HCT116 (cell line): ENCODE measurements at regions not wholly inside any gene's neighbourhood (a gene's known extent, or its start where the extent isn't known, plus 50 kb on each side); places are given as distances from the start of the nearest gene placed in this dataset.
A peak's percentile ranks its signal among the peaks of the same experiment; 100 is the strongest.

Experiments used
- ATAC-seq: fragments of 200-7000 bp; cut with Tn5 transposase; 2 replicates; pipeline ENCODE4 v1.9.1; 2020; ENCODE audit warnings: mild to moderate bottlenecking, moderate library complexity
- BruUV-seq: library from RNA; stranded (reverse); fragments of 400-500 nt; replicated peaks from 2 replicates; lab custom pipeline; 2021; lab: Mats Ljungman, UMichigan
- CTCF ChIA-PET: fragments of 300-600 bp; sonication (Branson Sonifier 250); formaldehyde crosslinking; loops from one replicate; lab custom pipeline; 2021; ENCODE audit warnings: antibody characterized with exemption; lab: Charles Lee
- POLR2A ChIA-PET: fragments of 300-600, 350-600 bp; sonication (Branson Sonifier 250); formaldehyde crosslinking; loops from one replicate; lab custom pipeline; 2021; ENCODE audit warnings: antibody characterized with exemption; lab: Charles Lee
- RAD21 ChIA-PET, 2 experiments: fragments of 300-600 bp; sonication (Branson Sonifier 250); formaldehyde crosslinking; loops; one replicate each; lab custom pipeline; 2023; ENCODE audit warnings: low total read pairs in 2 of 2; ENCODE audit not compliant: uncharacterized antibody in 2 of 2, unreplicated experiment in 2 of 2, low non-redundant PET in 1 of 2; lab: Charles Lee
- DNase-seq: peaks from one replicate; pipeline ENCODE4 v3.0.0-alpha.2; 2010; ENCODE audit warnings: low read depth, low spot score
- H2AFZ ChIP-seq: fragments of 200-600 bp; shearing (Covaris generic), sonication (generic); 2 replicates; pipeline ENCODE4 v1.6.1; 2017; ENCODE audit warnings: low read depth, mixed run types, mixed read lengths, antibody characterized with exemption, low read length; ENCODE audit not compliant: poor library complexity, severe bottlenecking
- H3K27ac ChIP-seq: 2 replicates; pipeline ENCODE4 v1.5.1; 2012; ENCODE audit warnings: low read depth, low read length
- H3K27me3 ChIP-seq: fragments of 200-600 bp; sonication (generic); 2 replicates; pipeline ENCODE4 v1.6.1; 2016; ENCODE audit warnings: mixed run types, low read length, mixed read lengths; ENCODE audit not compliant: insufficient read depth
- H3K36me3 ChIP-seq, 2 experiments: fragments of 200-500 bp in 1 of 2; fragments of 200-600 bp in 1 of 2; sonication (Bioruptor generic) in 1 of 2; sonication (generic) in 1 of 2; 2 replicates each; pipeline versions ENCODE4 v1.5.1 to v1.6.1; 2014 to 2016; ENCODE audit warnings: low read length in 2 of 2, inconsistent platforms in 1 of 2, mixed read lengths in 1 of 2, mixed run types in 1 of 2; ENCODE audit not compliant: insufficient read depth in 2 of 2, control insufficient read depth in 1 of 2
- H3K4me1 ChIP-seq, 2 experiments: fragments of 200-600 bp in 1 of 2; sonication (generic) in 1 of 2; 2 replicates each; pipeline versions ENCODE4 v1.5.1 to v1.6.1; 2012 to 2017; ENCODE audit warnings: low read length in 2 of 2, inconsistent platforms in 1 of 2, mild to moderate bottlenecking in 1 of 2, mixed read lengths in 1 of 2, mixed run types in 1 of 2, moderate library complexity in 1 of 2; ENCODE audit not compliant: insufficient read depth in 2 of 2, control insufficient read depth in 1 of 2
- H3K4me2 ChIP-seq: fragments of 200-600 bp; sonication (generic); 2 replicates; pipeline ENCODE4 v1.6.1; 2017; ENCODE audit warnings: mixed run types, low read length, mixed read lengths
- H3K4me3 ChIP-seq, 2 experiments: fragments of 200-600 bp in 1 of 2; sonication (generic) in 1 of 2; replicated peaks in 1 of 2; 2 replicates each; pipeline ENCODE4 v1.5.1; 2011 to 2016; ENCODE audit warnings: low read length in 2 of 2, control low read depth in 1 of 2, low read depth in 1 of 2, mild to moderate bottlenecking in 1 of 2, mixed read lengths in 1 of 2, mixed run types in 1 of 2
- H3K79me2 ChIP-seq: fragments of 200-600 bp; sonication (generic); 2 replicates; pipeline ENCODE4 v1.6.1; 2017; ENCODE audit warnings: mild to moderate bottlenecking, mixed run types, low read length, moderate library complexity, mixed read lengths; ENCODE audit not compliant: insufficient read depth
- H3K9ac ChIP-seq: fragments of 200-600 bp; sonication (generic); 2 replicates; pipeline ENCODE4 v1.6.1; 2016; ENCODE audit warnings: low read length, mixed read lengths
- H3K9me2 ChIP-seq: fragments of 200-600 bp; sonication (generic), shearing (Covaris generic); 2 replicates; pipeline ENCODE4 v1.6.1; 2017; ENCODE audit warnings: mixed run types, mild to moderate bottlenecking, moderate library complexity; ENCODE audit not compliant: insufficient read depth
- H3K9me3 ChIP-seq, 2 experiments: fragments of 200-500 bp in 1 of 2; fragments of 200-600 bp in 1 of 2; sonication (Bioruptor generic) in 1 of 2; sonication (generic) in 1 of 2; 2 replicates each; pipeline ENCODE4 v1.6.1; 2014 to 2017; ENCODE audit warnings: low read length in 2 of 2, mixed read lengths in 2 of 2, inconsistent platforms in 1 of 2, low read depth in 1 of 2, mild to moderate bottlenecking in 1 of 2, mixed run types in 1 of 2, moderate library complexity in 1 of 2; ENCODE audit not compliant: control insufficient read depth in 1 of 2, insufficient read depth in 1 of 2
- H4K20me1 ChIP-seq: fragments of 200-600 bp; sonication (generic), shearing (Covaris generic); 2 replicates; pipeline ENCODE4 v1.6.1; 2017; ENCODE audit warnings: mixed run types, mild to moderate bottlenecking, moderate library complexity; ENCODE audit not compliant: insufficient read depth
- CEBPB ChIP-seq: IDR thresholded peaks from 2 replicates; pipeline ENCODE4 v1.6.1; 2012; ENCODE audit warnings: low read depth
- EGR1 ChIP-seq: IDR thresholded peaks from 2 replicates; pipeline ENCODE4 v1.6.1; 2012; ENCODE audit warnings: low read depth
- ELF1 ChIP-seq: IDR thresholded peaks from 2 replicates; pipeline ENCODE4 v1.6.1; 2012; ENCODE audit warnings: low read depth, borderline replicate concordance
- EZH2phosphoT487 ChIP-seq: fragments of 200-600 bp; IDR thresholded peaks from 2 replicates; pipeline ENCODE4 v1.6.1; 2018; ENCODE audit warnings: antibody characterized with exemption, borderline replicate concordance
- JUND ChIP-seq: IDR thresholded peaks from 2 replicates; pipeline ENCODE4 v1.6.1; 2012
- MAX ChIP-seq: IDR thresholded peaks from 2 replicates; pipeline ENCODE4 v1.6.1; 2012
- RAD21 ChIP-seq: IDR thresholded peaks from 2 replicates; pipeline ENCODE4 v1.6.1; 2012; ENCODE audit warnings: low read depth, mild to moderate bottlenecking
- REST ChIP-seq: IDR thresholded peaks from 2 replicates; pipeline ENCODE4 v1.6.1; 2012; ENCODE audit warnings: low read depth
- SIN3A ChIP-seq: IDR thresholded peaks from 2 replicates; pipeline ENCODE4 v1.6.1; 2012; ENCODE audit warnings: low read depth
- SP1 ChIP-seq: IDR thresholded peaks from 2 replicates; pipeline ENCODE4 v1.6.1; 2012; ENCODE audit warnings: low read depth
- SRF ChIP-seq: IDR thresholded peaks from 2 replicates; pipeline ENCODE4 v1.6.1; 2012; ENCODE audit warnings: low read depth
- TCF7L2 ChIP-seq: IDR thresholded peaks from 2 replicates; pipeline ENCODE4 v1.7.0; 2011; ENCODE audit warnings: borderline replicate concordance, inconsistent platforms; ENCODE audit not compliant: insufficient read depth, insufficient read length; ENCODE audit errors: extremely low read depth
- YY1 ChIP-seq: IDR thresholded peaks from 2 replicates; pipeline ENCODE4 v1.6.1; 2011; ENCODE audit warnings: low read length, low read depth, moderate library complexity, mild to moderate bottlenecking; ENCODE audit not compliant: insufficient replicate concordance; ENCODE audit errors: extremely low read depth
- ZFX ChIP-seq: fragments of 450-650 bp; IDR thresholded peaks from 2 replicates; pipeline ENCODE4 v1.6.1; 2017
- ZNF274 ChIP-seq: fragments of 200-500 bp; sonication (Bioruptor generic); IDR thresholded peaks from 2 replicates; pipeline ENCODE4 v1.6.1; 2014; ENCODE audit warnings: mild to moderate bottlenecking, low read depth, low read length, inconsistent platforms
- intact Hi-C: fragments of 100-400 bp; cut with micrococcal nuclease; formaldehyde crosslinking; loops from 2 replicates; pipeline ENCODE4 v1.10.0; 2022

DNA sequence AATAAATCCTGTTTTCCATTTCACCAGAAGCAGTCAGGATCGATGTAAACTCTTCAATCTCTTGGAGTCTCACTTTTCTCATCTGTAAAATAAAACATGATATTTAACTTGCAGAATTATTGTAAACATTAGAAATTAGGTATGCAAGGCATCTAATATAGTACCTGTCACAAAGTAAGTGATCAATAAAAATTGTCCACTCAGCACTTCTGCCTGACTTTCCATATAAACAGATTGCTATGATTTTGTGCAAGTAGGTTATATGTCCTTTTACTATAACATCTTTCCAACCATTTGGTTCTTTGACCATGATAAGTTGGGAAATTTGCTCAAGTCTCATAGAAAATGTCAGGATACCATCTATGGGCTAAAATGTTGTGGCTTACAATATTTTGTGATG is 148.8 kb upstream of the MTAP start:
- TF ChIP-seq SIN3A (no peak), SP1 (no peak), REST (no peak), JUND (no peak), EGR1 (no peak), RAD21 (no peak), EZH2phosphoT487 (no peak), ZNF274 (no peak), TCF7L2 (no peak), MAX (no peak), SRF (no peak), CEBPB (no peak), ELF1 (no peak), ZFX (no peak), YY1 (no peak)
- TF ChIP-seq, all 23 proteins: peak for 0
- Histone ChIP-seq H3K4me3 (no peak overlapping the region), H3K9ac (no peak overlapping the region), H3K9me2 (no peaks in the 10 kb centered on the region), H3K9me3 (peaks cover 0 to under 1% of the 10 kb centered on the region in 2 experiments; a peak in 1 of 4 replicates), H3K4me1 (peaks cover 4 to 34% of the 10 kb centered on the region in 2 experiments; a peak in 2 of 4 replicates), H3K79me2 (no peaks in the 10 kb centered on the region), H3K27me3 (no peaks in the 10 kb centered on the region), H3K27ac (no peak overlapping the region), H4K20me1 (no peaks in the 10 kb centered on the region), H3K4me2 (no peak overlapping the region), H3K36me3 (no peaks in the 10 kb centered on the region), H2AFZ (peak overlapping the region; percentile 48)
- CTCF ChIA-PET, result no interaction called here
- intact Hi-C loops, result no loop called here
- ATAC-seq, result no peak
- RAD21 ChIA-PET, result no interaction called here
- DNase-seq, result no peak
- POLR2A ChIA-PET, result interaction anchor here (1.7 kb wide), 1 partner anchor 31 kb away, joined by 3 read pairs; no protein-coding TSS in a partner anchor
- BruUV-seq, result no TSS peak
